MM.1S (cell line): ENCODE measurements at regions not wholly inside any gene's neighbourhood (a gene's known extent, or its start where the extent isn't known, plus 50 kb on each side); places are given as distances from the start of the nearest gene placed in this dataset.
"Not testable (repeated sequence)": the region's sequence is repeated elsewhere in the genome, so short reads cannot be mapped to it uniquely, and the experiment has no call there.

ENCODE experiments used
- DNase-seq: peaks from one replicate; pipeline ENCODE4 v3.0.0-alpha.2; 2015
- H2AFZ ChIP-seq: fragments of 300-600 bp; sonication (generic); 2 replicates; pipeline ENCODE4 v1.6.0; 2016; ENCODE audit warnings: antibody characterized with exemption, low read length
- H3F3A ChIP-seq: fragments of 300-600 bp; sonication (generic); 2 replicates; pipeline ENCODE4 v1.6.1; 2016; ENCODE audit warnings: mild to moderate bottlenecking, antibody characterized with exemption, low read length, moderate library complexity, mixed read lengths; ENCODE audit not compliant: insufficient read depth
- H3K27ac ChIP-seq: fragments of 300-600 bp; sonication (generic); 2 replicates; pipeline ENCODE4 v1.5.1; 2016; ENCODE audit warnings: mild to moderate bottlenecking, low read length
- H3K27me3 ChIP-seq: fragments of 300-600 bp; sonication (generic); replicated peaks from 2 replicates; pipeline ENCODE4 v1.6.0; 2016; ENCODE audit warnings: low read length; ENCODE audit not compliant: insufficient read depth
- H3K36me3 ChIP-seq: fragments of 300-600 bp; sonication (generic); replicated peaks from 2 replicates; pipeline ENCODE4 v1.6.1; 2016; ENCODE audit warnings: mild to moderate bottlenecking, low read length, mixed read lengths; ENCODE audit not compliant: insufficient read depth
- H3K4me1 ChIP-seq: fragments of 300-600 bp; sonication (generic); 2 replicates; pipeline ENCODE4 v1.6.1; 2016; ENCODE audit warnings: low read length, mixed read lengths
- H3K4me2 ChIP-seq: fragments of 300-600 bp; sonication (generic); 2 replicates; pipeline ENCODE4 v1.6.0; 2016; ENCODE audit warnings: low read depth, low read length
- H3K4me3 ChIP-seq: fragments of 300-600 bp; sonication (generic); 2 replicates; pipeline ENCODE4 v1.5.1; 2016; ENCODE audit warnings: low read length, mixed read lengths
- H3K79me2 ChIP-seq: fragments of 300-600 bp; sonication (generic); 2 replicates; pipeline ENCODE4 v1.6.1; 2016; ENCODE audit warnings: mixed run types, low read length, mixed read lengths
- H3K9ac ChIP-seq: fragments of 300-600 bp; sonication (generic); 2 replicates; pipeline ENCODE4 v1.6.1; 2016; ENCODE audit warnings: low read length, mixed read lengths
- H3K9me2 ChIP-seq: fragments of 300-600 bp; sonication (generic); replicated peaks from 2 replicates; pipeline ENCODE4 v1.6.1; 2016; ENCODE audit warnings: mild to moderate bottlenecking, low read length, mixed read lengths; ENCODE audit not compliant: insufficient read depth
- H3K9me3 ChIP-seq: fragments of 300-600 bp; sonication (generic); replicated peaks from 2 replicates; pipeline ENCODE4 v1.6.1; 2016; ENCODE audit warnings: mild to moderate bottlenecking, low read length, mixed read lengths; ENCODE audit not compliant: insufficient read depth
- H4K20me1 ChIP-seq: fragments of 300-600 bp; sonication (generic); 2 replicates; pipeline ENCODE4 v1.6.1; 2016; ENCODE audit warnings: mild to moderate bottlenecking, low read length, moderate library complexity, mixed read lengths; ENCODE audit not compliant: insufficient read depth
- EZH2 ChIP-seq: fragments of 300-600 bp; sonication (generic); optimal IDR thresholded peaks from 2 replicates; pipeline ENCODE3; 2017; ENCODE audit warnings: low read depth, mild to moderate bottlenecking, antibody characterized with exemption, low read length, mixed read lengths
- EZH2phosphoT487 ChIP-seq: fragments of 300-600 bp; sonication (generic); IDR thresholded peaks from 2 replicates; pipeline ENCODE4 v1.6.1; 2018; ENCODE audit warnings: antibody characterized with exemption, low read length
- TF ChIP-seq, protein P1 (sequence below): fragments of 300-600 bp; sonication (generic); IDR thresholded peaks from 2 replicates; pipeline ENCODE4 v1.5.1; 2016; ENCODE audit warnings: antibody characterized with exemption, low read length, mixed read lengths

DNA sequence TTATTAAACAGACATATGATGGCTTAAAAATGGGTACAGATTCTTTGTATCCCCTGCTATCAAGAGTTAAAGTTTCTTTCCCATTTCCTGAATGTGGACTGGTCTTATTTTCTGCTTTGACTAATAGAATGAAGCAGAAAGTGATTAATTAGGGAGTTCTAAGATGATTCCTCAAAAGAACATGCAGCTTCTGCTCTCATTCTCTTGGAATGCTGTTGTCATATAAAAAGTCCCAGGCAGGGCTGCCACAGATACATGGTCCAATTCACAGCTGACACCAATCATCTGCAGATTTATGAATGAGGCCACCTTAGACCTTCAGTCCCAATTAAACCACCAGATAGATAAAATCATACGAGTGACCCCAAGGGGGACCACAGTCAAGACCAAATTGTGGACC lies 844.5 kb upstream of the RAG2 start:
- no peak for DNase-seq
- Histone ChIP-seq H3F3A (no peaks in the 10 kb centered on the region), H3K9ac (no peak overlapping the region), H3K27ac (no peak overlapping the region), H2AFZ (no peak overlapping the region), H3K4me2 (no peak overlapping the region), H3K9me3 (no peaks in the 10 kb centered on the region), H3K36me3 (no peaks in the 10 kb centered on the region), H3K4me3 (no peak overlapping the region), H3K9me2 (no peaks in the 10 kb centered on the region), H3K27me3 (no peaks in the 10 kb centered on the region), H3K4me1 (no peaks in the 10 kb centered on the region), H4K20me1 (no peaks in the 10 kb centered on the region), H3K79me2 (no peaks in the 10 kb centered on the region)
- TF ChIP-seq, protein P1, sequence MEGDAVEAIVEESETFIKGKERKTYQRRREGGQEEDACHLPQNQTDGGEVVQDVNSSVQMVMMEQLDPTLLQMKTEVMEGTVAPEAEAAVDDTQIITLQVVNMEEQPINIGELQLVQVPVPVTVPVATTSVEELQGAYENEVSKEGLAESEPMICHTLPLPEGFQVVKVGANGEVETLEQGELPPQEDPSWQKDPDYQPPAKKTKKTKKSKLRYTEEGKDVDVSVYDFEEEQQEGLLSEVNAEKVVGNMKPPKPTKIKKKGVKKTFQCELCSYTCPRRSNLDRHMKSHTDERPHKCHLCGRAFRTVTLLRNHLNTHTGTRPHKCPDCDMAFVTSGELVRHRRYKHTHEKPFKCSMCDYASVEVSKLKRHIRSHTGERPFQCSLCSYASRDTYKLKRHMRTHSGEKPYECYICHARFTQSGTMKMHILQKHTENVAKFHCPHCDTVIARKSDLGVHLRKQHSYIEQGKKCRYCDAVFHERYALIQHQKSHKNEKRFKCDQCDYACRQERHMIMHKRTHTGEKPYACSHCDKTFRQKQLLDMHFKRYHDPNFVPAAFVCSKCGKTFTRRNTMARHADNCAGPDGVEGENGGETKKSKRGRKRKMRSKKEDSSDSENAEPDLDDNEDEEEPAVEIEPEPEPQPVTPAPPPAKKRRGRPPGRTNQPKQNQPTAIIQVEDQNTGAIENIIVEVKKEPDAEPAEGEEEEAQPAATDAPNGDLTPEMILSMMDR, result no peak
- TF ChIP-seq EZH2phosphoT487 (no peak), EZH2 (no peak)

DNA sequence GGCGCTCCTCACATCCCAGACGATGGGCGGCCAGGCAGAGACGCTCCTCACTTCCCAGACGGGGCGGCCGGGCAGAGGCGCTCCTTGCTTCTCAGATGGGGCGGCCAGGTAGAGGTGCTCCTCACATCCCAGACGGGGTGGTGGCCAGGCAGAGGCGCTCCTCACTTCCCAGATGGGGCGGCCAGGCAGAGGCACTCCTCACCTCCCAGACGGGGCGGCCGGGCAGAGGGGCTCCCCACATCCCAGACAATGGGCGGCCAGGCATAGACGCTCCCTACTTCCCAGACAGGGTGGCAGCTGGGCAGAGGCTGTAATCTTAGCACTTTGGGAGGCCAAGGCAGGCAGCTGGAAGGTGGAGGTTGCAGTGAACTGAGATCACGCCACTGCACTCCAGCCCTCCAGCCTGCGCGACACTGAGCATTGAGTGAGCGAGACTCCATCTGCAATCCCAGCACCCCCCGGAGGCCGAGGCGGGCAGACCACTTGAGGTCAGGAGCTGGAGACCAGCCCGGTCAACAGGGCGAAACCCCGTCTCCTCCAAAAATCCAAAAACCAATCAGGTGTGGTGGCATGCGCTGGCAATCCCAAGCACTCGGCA lies 833.7 kb upstream of the RAG2 start:
- H3K9me2 ChIP-seq, H3K9ac ChIP-seq, H3K4me2 ChIP-seq, DNase-seq, H4K20me1 ChIP-seq, H3K4me1 ChIP-seq, H3K27ac ChIP-seq, H3F3A ChIP-seq, H3K36me3 ChIP-seq, H3K4me3 ChIP-seq, H2AFZ ChIP-seq, H3K27me3 ChIP-seq, H3K79me2 ChIP-seq, H3K9me3 ChIP-seq: not testable (repeated sequence)

DNA sequence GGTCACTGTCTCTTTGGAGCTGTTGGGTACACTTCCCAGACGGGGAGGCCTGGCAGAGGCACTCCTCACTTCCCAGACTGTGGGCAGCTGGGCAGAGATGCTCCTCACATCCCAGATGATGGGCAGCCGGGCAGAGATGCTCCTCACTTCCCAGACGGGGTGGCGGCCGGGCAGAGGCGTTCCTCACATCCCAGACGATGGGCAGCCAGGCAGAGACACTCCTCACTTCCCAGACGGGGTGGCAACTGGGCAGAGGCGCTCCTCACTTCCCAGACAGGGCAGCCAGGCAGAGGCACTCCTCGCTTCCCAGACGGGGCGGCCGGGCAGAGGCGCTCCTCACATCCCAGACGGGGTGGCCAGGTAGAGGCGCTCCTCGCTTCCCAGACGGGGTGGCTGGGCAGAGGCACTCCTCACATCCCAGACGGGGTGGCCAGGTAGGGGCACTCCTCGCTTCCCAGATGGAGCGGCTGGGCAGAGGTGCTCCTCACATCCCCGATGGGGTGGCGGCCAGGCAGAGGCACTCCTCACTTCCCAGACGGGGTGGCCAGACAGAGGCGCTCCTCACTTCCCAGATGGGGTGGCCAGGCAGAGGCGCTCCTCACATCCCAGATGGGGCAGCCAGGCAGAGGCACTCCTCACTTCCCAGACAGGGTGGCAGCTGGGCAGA lies 833.1 kb upstream of the RAG2 start:
- not testable (repeated sequence) for H3K79me2 ChIP-seq, H3K36me3 ChIP-seq, H3K9me3 ChIP-seq, H3K4me2 ChIP-seq, H4K20me1 ChIP-seq, H3K9me2 ChIP-seq, H3K4me3 ChIP-seq, H3F3A ChIP-seq, H3K27me3 ChIP-seq, H2AFZ ChIP-seq, DNase-seq, H3K27ac ChIP-seq, H3K9ac ChIP-seq, H3K4me1 ChIP-seq

DNA sequence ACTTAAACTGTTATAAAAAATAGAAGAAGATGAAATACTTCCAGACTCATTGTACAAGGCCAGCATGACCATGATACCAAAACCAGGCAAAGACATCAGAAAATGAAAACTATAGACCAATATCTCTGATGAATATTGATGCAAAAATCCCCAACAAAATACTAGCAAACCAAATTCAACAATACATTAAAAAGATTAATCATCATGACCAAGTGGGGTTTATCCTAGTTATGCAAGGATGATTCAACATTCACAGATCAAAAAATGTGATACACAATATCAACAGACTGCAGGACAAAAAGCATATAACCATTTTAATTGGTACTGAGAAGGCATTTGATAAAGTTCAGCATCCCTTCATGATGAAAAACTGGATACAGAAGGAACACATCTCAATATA lies 824.5 kb upstream of the RAG2 start:
- no peaks in the 10 kb centered on the region for H3K27me3 ChIP-seq
- H4K20me1 ChIP-seq, result no peaks in the 10 kb centered on the region
- H3K4me1 ChIP-seq, result no peaks in the 10 kb centered on the region
- no peak overlapping the region for H2AFZ ChIP-seq
- DNase-seq, result no peak
- H3K9me3 ChIP-seq, result no peaks in the 10 kb centered on the region
- H3K36me3 ChIP-seq, result no peaks in the 10 kb centered on the region
- TF ChIP-seq EZH2 (no peak), EZH2phosphoT487 (no peak)
- TF ChIP-seq, protein P1, result no peak
- no peak overlapping the region for H3K27ac ChIP-seq
- H3K9ac ChIP-seq, result no peak overlapping the region
- H3K4me3 ChIP-seq, result no peak overlapping the region
- H3K79me2 ChIP-seq, result no peaks in the 10 kb centered on the region
- no peaks in the 10 kb centered on the region for H3K9me2 ChIP-seq
- H3K4me2 ChIP-seq, result no peak overlapping the region
- H3F3A ChIP-seq, result no peaks in the 10 kb centered on the region
